ENCODE measurements at regions not wholly inside any gene's neighbourhood (a gene's known extent, or its start where the extent isn't known, plus 50 kb on each side); places are given as distances from the start of the nearest gene placed in this dataset.
"Not testable (repeated sequence)": the region's sequence is repeated elsewhere in the genome, so short reads cannot be mapped to it uniquely, and the experiment has no call there.

- DNase-seq (ENCODE audit: low spot score), result no peak
Measured at GRCh38 chr9:104326912-104327311, 177.2 kb upstream of the OR13F1 start.

GRCh38 chr9:104329245-104329644 lies 174.8 kb upstream of the OR13F1 start:
- DNase-seq (ENCODE audit: low spot score), result no peak

DNA sequence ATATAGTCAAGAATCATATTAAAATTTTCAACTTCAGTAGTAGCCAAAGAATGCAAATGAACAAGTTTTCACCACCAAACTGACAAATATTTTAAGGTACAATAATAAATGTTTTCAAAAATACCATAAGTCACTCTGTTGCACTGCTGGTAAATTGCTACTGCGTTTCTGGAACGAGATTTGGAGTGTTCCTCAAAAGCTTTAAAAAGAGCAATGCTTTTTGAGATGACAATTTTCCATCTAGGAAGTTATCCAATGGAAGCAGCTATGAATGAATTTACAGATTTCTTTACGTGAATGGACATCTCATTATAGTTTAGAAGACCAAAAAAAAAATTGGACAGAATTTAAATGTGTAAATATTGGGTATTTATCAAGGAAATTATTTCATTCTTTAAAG lies 173.2 kb upstream of the OR13F1 start:
- DNase-seq (ENCODE audit: low spot score), result no peak

GRCh38 chr9:104334549-104334948 lies 169.5 kb upstream of the OR13F1 start:
- DNase-seq (ENCODE audit: low spot score), result no peak

DNA sequence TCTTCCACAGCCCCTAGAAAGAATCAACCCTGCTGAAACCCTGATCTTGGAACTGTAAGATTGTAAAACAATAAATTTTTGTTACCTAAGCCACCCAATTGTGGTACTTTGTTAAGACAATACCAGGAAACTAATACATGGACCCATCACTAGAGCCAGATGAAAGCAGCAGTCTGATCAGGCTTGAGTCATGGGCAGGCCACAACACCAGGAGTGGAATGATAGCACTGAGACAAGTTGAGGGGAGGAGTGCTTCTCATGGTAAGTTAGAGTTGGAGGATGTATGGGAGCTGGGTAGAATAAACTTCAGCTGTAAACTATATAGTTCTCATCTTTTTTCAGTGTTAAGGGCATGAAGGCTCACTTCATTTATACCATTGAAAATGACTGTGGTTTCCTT lies 164.4 kb upstream of the OR13F1 start:
- no peak for DNase-seq (ENCODE audit: low spot score)

DNA sequence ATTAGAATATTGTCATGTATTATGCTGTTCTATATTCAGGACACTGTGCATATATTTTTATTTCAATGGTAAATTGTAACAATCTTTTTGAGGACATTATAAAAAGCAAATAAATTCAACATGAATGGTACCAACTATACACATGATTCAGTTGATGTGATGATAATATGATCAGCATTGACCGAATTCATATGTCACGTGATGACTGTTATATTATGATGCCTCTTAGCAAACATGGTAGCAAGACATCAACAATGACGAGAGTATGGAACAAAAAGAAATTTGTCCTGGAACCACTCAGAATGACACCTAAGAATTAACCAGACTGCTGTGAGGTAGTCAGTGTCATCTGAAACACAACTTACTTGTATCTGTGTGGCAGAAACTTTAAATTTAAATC lies 161.5 kb upstream of the OR13F1 start:
- DNase-seq (ENCODE audit: low spot score), result no peak

DNA sequence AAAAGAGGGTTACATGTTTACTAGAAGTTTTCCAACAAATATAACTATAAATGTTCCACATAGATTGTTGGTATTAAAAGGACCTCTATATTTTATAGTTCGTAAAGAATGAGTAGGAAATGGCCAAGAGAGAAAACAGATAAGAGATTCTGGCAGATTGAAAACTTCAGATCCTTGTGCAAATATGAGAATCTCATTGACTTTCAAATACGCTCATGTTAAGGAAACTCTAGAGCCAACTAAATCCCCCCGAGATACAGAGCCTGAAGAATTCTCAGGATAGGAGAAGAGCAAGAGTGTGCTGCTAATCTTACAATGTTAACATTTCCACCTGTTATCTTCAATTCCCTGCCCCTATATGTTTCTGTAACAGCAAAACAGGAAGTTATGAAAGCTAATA lies 159.0 kb upstream of the OR13F1 start:
- DNase-seq (ENCODE audit: low spot score), result no peak

GRCh38 chr9:104350541-104350940 lies 153.5 kb upstream of the OR13F1 start:
- DNase-seq (ENCODE audit: low spot score), result no peak

- no peak for DNase-seq (ENCODE audit: low spot score)
Measured at GRCh38 chr9:104351726-104352125, 152.3 kb upstream of the OR13F1 start.

GRCh38 chr9:104361207-104361606 lies 142.9 kb upstream of the OR13F1 start:
- DNase-seq (ENCODE audit: low spot score), result no peak

DNA sequence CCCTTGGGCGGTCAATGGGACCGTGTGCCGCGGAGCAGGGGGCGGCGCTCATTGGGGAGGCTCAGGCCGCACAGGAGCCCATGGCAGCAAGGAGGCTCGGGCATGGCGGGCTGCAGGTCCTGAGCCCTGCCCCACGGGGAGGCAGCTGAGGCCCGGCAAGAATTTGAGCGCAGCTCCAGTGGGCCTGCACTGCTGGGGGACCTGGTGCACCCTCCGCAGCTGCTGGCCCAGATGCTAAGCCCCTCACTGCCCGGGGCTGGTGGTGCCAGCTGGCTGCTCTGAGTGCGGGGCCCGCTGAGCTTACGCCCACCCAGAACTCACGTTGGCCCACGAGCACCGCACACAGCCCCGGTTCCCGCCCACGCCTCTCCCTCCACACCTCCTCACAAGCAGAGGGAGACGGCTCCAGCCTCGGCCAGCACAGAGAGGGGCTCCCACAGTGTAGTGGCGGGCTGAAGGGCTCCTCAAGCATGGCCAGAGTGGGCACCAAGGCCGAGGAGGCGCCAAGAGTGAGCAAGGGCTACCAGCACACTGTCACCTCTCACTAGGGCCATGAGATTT lies 141.1 kb upstream of the OR13F1 start:
- DNase-seq (ENCODE audit: low spot score), result no peak

GRCh38 chr9:104367507-104367906 lies 136.6 kb upstream of the OR13F1 start:
- DNase-seq (ENCODE audit: low spot score), result no peak

- not testable (repeated sequence) for DNase-seq (ENCODE audit: low spot score)
Measured at GRCh38 chr9:104368318-104368717, 135.7 kb upstream of the OR13F1 start.

DNA sequence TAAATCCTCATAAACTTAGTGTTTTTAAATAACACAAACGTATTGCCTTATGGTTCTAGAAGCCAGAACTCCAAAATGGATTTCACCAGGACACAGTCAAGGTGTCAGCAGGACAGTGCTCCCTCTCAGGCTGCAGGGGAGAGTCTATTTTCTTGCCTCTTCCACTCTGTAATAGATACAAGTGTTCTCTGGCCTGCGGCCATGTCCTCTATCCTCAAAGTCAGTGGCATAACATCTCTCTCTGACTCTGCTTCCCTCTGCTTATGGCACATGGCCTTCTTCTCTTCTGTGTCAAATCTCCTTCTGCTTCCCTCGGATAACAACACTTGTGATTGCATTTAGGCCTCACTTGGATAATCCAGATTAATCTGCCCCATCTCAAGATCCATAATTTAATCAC lies 129.4 kb upstream of the OR13F1 start:
- peak; percentile 15 for DNase-seq (ENCODE audit: low spot score)

GRCh38 chr9:104386013-104386412 lies 118.0 kb upstream of the OR13F1 start:
- DNase-seq (ENCODE audit: low spot score), result no peak

GRCh38 chr9:104386425-104387069 lies 117.5 kb upstream of the OR13F1 start:
- DNase-seq (ENCODE audit: low spot score), result peak; percentile 57

DNA sequence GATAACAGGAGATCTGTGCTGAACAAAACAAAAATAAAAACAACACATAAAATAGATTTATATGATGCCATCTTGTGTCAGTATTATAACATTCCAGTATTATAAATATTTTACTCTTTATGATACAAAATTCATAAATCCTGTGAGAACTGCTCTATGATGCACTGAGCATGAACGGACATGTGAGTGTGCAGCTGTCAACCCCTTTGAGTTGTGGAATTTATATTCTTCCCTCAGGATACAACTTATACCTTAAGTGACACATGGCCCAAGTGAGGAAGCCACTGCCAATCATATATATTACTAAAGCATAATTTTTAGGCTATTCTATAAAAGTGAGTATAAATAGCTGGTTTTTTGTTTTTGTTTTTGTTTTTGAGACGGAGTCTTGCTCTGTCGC lies 116.0 kb upstream of the OR13F1 start:
- DNase-seq (ENCODE audit: low spot score), result no peak

GRCh38 chr9:104389341-104389740 lies 114.7 kb upstream of the OR13F1 start:
- DNase-seq (ENCODE audit: low spot score), result no peak

DNA sequence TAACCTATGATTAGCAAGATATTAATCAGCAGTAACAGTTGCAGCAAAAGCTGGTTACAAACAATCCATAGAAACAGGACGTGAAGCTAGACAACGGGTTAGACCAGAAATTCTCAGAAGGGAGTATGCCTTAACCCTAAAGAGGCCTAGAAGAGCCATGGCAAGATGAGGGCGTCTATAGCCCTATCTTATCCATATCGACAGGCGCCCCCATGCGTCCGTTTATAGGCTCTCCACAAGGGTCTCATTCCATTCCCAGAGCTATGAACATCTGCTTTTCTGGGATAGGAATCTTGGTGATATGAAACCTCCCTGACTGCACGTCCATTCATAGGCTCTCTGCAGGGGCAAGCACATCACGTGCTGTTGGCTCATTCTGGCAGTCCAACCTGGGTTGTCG lies 109.2 kb upstream of the OR13F1 start:
- not testable (repeated sequence) for DNase-seq (ENCODE audit: low spot score)

DNA sequence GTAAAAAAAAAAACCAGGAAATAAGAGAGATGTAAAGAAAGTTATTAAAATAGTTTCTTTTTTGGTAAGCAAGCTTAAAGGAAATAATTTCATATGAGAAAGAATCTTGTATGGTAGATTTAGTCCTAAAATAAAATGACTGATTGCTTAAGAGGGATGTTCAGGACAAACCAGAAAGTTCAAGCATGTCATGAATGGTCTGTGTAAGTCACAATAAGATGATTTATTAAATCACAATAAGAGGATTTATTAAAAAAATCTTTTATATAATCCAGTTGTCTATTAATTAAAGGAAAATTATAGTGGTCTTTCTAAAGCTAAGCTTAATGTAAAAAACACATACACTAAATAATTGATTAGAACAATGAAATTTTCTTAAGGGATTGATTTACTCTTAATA lies 91.8 kb upstream of the OR13F1 start:
- DNase-seq (ENCODE audit: low spot score), result no peak

- no peak for DNase-seq (ENCODE audit: low spot score)
Measured at GRCh38 chr9:104416470-104416869, 87.6 kb upstream of the OR13F1 start.

- DNase-seq (ENCODE audit: low spot score), result no peak
Measured at GRCh38 chr9:104417296-104417695, 86.8 kb upstream of the OR13F1 start.

GRCh38 chr9:104429031-104429546 lies 75.0 kb upstream of the OR13F1 start:
- DNase-seq (ENCODE audit: low spot score), result no peak

GRCh38 chr9:104435059-104435458 lies 69.0 kb upstream of the OR13F1 start:
- no peak for DNase-seq (ENCODE audit: low spot score)
